K562 (cell line): ENCODE measurements at regions not wholly inside any gene's neighbourhood (a gene's known extent, or its start where the extent isn't known, plus 50 kb on each side); places are given as distances from the start of the nearest gene placed in this dataset.

ENCODE experiments used
- ATAC-seq: fragments of 200-7000 bp; cut with Tn5 transposase; 3 replicates; pipeline ENCODE4 v1.9.1; 2020; ENCODE audit warnings: moderate library complexity
- BruUV-seq: library from RNA; stranded (reverse); fragments of 400-500 nt; replicated peaks from 2 replicates; lab custom pipeline; 2021; lab: Mats Ljungman, UMichigan
- CTCF ChIA-PET: fragments of 300-600 bp; formaldehyde crosslinking; extraction: SDS; loops from one replicate; lab custom pipeline; 2021; ENCODE audit warnings: low intra/inter-chr PET ratio; lab: Yijun Ruan, JAX
- POLR2A ChIA-PET: fragments of 300-600, 350-650 bp; sonication (Branson Sonifier 250); formaldehyde crosslinking; extraction: SDS; loops from one replicate; lab custom pipeline; 2021; ENCODE audit warnings: antibody characterized with exemption, inconsistent platforms; lab: Yijun Ruan, JAX
- DNase-seq, 4 experiments: peaks; one replicate each; pipeline versions ENCODE4 v3.0.0 to v3.0.0-alpha.2; 2011 to 2018; ENCODE audit warnings: low spot score in 3 of 4, mixed read lengths in 3 of 4; ENCODE audit errors: extremely low read depth in 1 of 4
- FAIRE-seq: peaks from 2 replicates; lab custom pipeline; 2011; peaks lifted over from hg19 to GRCh38; lab: Jason Lieb, UNC
- H2AFZ ChIP-seq: 2 replicates; pipeline ENCODE4 v1.6.0; 2011; ENCODE audit warnings: low read depth, low read length, control low read depth, inconsistent platforms
- H3K27ac ChIP-seq: fragments of 200-600 bp; 3 replicates; pipeline ENCODE4 v1.8.0; 2011; ENCODE audit warnings: low read depth, mild to moderate bottlenecking, control low read depth, inconsistent platforms, low read length, moderate library complexity, mixed read lengths; ENCODE audit errors: extremely low read depth
- H3K27me3 ChIP-seq, 2 experiments: fragments of 300-600 bp in 1 of 2; 2 replicates in 1 of 2; 3 replicates in 1 of 2; pipeline versions ENCODE4 v1.6.0 to v1.8.0; 2011; ENCODE audit warnings: inconsistent platforms in 2 of 2, low read length in 2 of 2, mild to moderate bottlenecking in 1 of 2, mixed read lengths in 1 of 2, moderate library complexity in 1 of 2; ENCODE audit not compliant: control insufficient read depth in 2 of 2, insufficient read depth in 2 of 2
- H3K36me3 ChIP-seq: fragments of 300-600 bp; 3 replicates; pipeline ENCODE4 v1.8.0; 2011; ENCODE audit warnings: mild to moderate bottlenecking, low read length, inconsistent platforms; ENCODE audit not compliant: control insufficient read depth, insufficient read depth
- H3K4me1 ChIP-seq, 2 experiments: fragments of 200-600 bp in 1 of 2; replicated peaks in 1 of 2; 2 replicates in 1 of 2; 3 replicates in 1 of 2; pipeline versions ENCODE4 v1.5.1 to v1.8.0; 2011; ENCODE audit warnings: inconsistent platforms in 2 of 2, low read length in 2 of 2, mild to moderate bottlenecking in 1 of 2, mixed read lengths in 1 of 2, moderate library complexity in 1 of 2; ENCODE audit not compliant: control insufficient read depth in 2 of 2, insufficient read depth in 2 of 2
- H3K4me2 ChIP-seq: 2 replicates; pipeline ENCODE4 v1.6.1; 2011; ENCODE audit warnings: low read length, control low read depth, inconsistent platforms, mixed read lengths; ENCODE audit not compliant: insufficient read depth
- H3K4me3 ChIP-seq: fragments of 200-600 bp; sonication (generic), shearing (Covaris generic); 2 replicates; pipeline ENCODE4 v1.5.1; 2016; ENCODE audit warnings: control low read depth, inconsistent platforms
- H3K79me2 ChIP-seq: fragments of 200-600 bp; 3 replicates; pipeline ENCODE4 v1.8.0; 2011; ENCODE audit warnings: low read length, inconsistent platforms; ENCODE audit not compliant: control insufficient read depth, insufficient read depth
- H3K9ac ChIP-seq, 2 experiments: 2 replicates each; pipeline versions ENCODE4 v1.6.0 to v1.6.1; 2011; ENCODE audit warnings: low read depth in 2 of 2, low read length in 2 of 2, control low read depth in 1 of 2, inconsistent platforms in 1 of 2, mild to moderate bottlenecking in 1 of 2, mixed read lengths in 1 of 2; ENCODE audit not compliant: insufficient read depth in 1 of 2
- H3K9me1 ChIP-seq: one replicate; pipeline ENCODE4 v1.6.0; 2011; ENCODE audit warnings: inconsistent platforms, mild to moderate bottlenecking, low read length, moderate library complexity; ENCODE audit not compliant: control insufficient read depth, insufficient read depth
- H3K9me3 ChIP-seq: replicated peaks from 2 replicates; pipeline ENCODE4 v1.5.1; 2011; ENCODE audit warnings: low read depth, low read length, inconsistent platforms; ENCODE audit not compliant: control insufficient read depth, insufficient read depth
- H4K20me1 ChIP-seq: replicated peaks from 2 replicates; pipeline ENCODE4 v1.6.1; 2011; ENCODE audit warnings: low read length, inconsistent platforms, mixed read lengths; ENCODE audit not compliant: control insufficient read depth, insufficient read depth
- MYNN ChIP-seq, 2 experiments: sonication (generic); formaldehyde crosslinking in 1 of 2; IDR thresholded peaks; 2 replicates each; pipeline versions ENCODE4 v1.5.0 to v1.6.1; 2016 to 2020; ENCODE audit warnings: antibody characterized with exemption in 1 of 2, missing genetic modification reagents in 1 of 2
- NCOR1 ChIP-seq: fragments of 450-650 bp; IDR thresholded peaks from 2 replicates; pipeline ENCODE4 v1.6.1; 2016; ENCODE audit warnings: mild to moderate bottlenecking, moderate library complexity
- NONO ChIP-seq, 2 experiments: fragments of 200-400 bp in 1 of 2; fragments of 450-650 bp in 1 of 2; formaldehyde crosslinking in 1 of 2; IDR thresholded peaks; 2 replicates each; pipeline ENCODE4 v1.6.1; 2017; ENCODE audit warnings: low read depth in 2 of 2, mild to moderate bottlenecking in 2 of 2, moderate library complexity in 2 of 2, low read length in 1 of 2
- RBM25 ChIP-seq: fragments of 200-400 bp; formaldehyde crosslinking; IDR thresholded peaks from 2 replicates; pipeline ENCODE4 v1.6.1; 2018; ENCODE audit warnings: low read length, low read depth, moderate library complexity; ENCODE audit not compliant: severe bottlenecking
- TCFL5 ChIP-seq: fragments of 250-450 bp; sonication (Bioruptor Pico); conservative IDR thresholded peaks from 2 replicates; pipeline ENCODE4 v1.6.1; 2021; ENCODE audit warnings: mild to moderate bottlenecking, moderate library complexity, matching md5 sums
- TEAD1 ChIP-seq, 2 experiments: fragments of 450-650 bp in 1 of 2; sonication (generic) in 1 of 2; formaldehyde crosslinking; IDR thresholded peaks; 2 replicates each; pipeline versions ENCODE4 v1.4.0 to v1.8.0; 2020 to 2022; ENCODE audit warnings: mild to moderate bottlenecking in 2 of 2, missing genetic modification reagents in 1 of 2
- TEAD2 ChIP-seq: fragments of 450-650 bp; IDR thresholded peaks from 2 replicates; pipeline ENCODE4 v1.6.1; 2016; ENCODE audit warnings: missing genetic modification characterization, control low read depth, missing compliant biosample characterization
- TEAD4 ChIP-seq, 2 experiments: sonication (generic) in 1 of 2; formaldehyde crosslinking in 1 of 2; IDR thresholded peaks; 2 replicates each; pipeline versions ENCODE4 v1.6.1 to v1.8.0; 2012 to 2022; ENCODE audit warnings: borderline replicate concordance in 1 of 2, inconsistent platforms in 1 of 2, low read length in 1 of 2, mild to moderate bottlenecking in 1 of 2, missing genetic modification reagents in 1 of 2
- ZNF174 ChIP-seq: fragments of 250-450 bp; sonication (Bioruptor Pico); IDR thresholded peaks from 2 replicates; pipeline ENCODE4 v1.4.0; 2020; ENCODE audit warnings: mild to moderate bottlenecking
- ZNF175 ChIP-seq: fragments of 200-800 bp; sonication (Bioruptor generic); IDR thresholded peaks from 2 replicates; pipeline ENCODE4 v1.6.1; 2016; ENCODE audit warnings: low read depth, mild to moderate bottlenecking, missing genetic modification characterization, missing compliant biosample characterization
- WGBS: fragments of 100-300 bp; shearing (Covaris generic); methylation state at CpG from one replicate; pipeline ENCODE4 v1.1.6; 2016; ENCODE audit warnings: low coverage, mixed read lengths; ENCODE audit not compliant: insufficient coverage; ENCODE audit errors: missing lambda C conversion rate; 5-methylcytosine and 5-hydroxymethylcytosine counted together
- in situ Hi-C: fragments of 300-500 bp; cut with MboI; formaldehyde crosslinking; loops from 4 replicates; pipeline ENCODE4 v1.15.0; 2018; ENCODE audit warnings: inconsistent platforms, mixed read lengths
- intact Hi-C: fragments of 100-400 bp; cut with micrococcal nuclease; formaldehyde crosslinking; loops from 2 replicates; pipeline ENCODE4 v1.14.2; 2022
- TF ChIP-seq, protein P1 (sequence below), 2 experiments: fragments of 450-650 bp in 1 of 2; IDR thresholded peaks; 2 replicates each; pipeline ENCODE4 v1.6.1; 2011 to 2017; ENCODE audit warnings: low read depth in 2 of 2, antibody characterized with exemption in 1 of 2, borderline replicate concordance in 1 of 2, low read length in 1 of 2, mild to moderate bottlenecking in 1 of 2, mixed read lengths in 1 of 2; ENCODE audit not compliant: control insufficient read depth in 1 of 2

DNA sequence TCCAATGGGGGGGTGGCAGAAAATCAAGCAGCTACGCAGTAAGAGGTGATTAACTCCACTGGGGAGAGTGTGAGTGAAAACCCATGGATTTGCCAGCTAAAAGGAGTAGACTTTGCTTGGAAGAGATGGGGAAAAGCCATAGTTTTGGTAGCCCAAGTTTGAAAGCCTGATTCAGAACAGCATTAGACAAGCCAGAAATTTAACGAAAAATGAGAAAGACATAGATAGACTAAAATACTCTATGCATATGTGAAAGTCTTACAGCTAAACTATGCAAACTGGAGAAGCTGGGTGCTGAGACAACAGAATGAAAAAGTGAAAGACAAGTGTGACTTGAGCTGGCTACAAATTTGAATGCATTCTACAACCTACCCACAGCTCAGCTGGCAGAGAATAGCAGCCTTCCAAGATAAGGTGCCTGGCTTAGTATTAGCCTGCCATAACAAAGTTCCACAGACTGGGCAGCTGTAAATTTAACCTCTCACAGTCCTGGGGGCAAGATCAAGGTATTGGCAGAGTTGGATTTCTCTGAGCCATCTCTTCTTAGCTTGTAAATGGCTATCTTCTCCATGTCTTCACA lies 156.6 kb downstream of the CDC14C start:
- Histone ChIP-seq H4K20me1 (no peaks in the 10 kb centered on the region), H3K4me2 (no peak overlapping the region), H3K9me3 (no peaks in the 10 kb centered on the region), H3K27me3 (no peaks in the 10 kb centered on the region), H2AFZ (no peak overlapping the region), H3K4me3 (no peak overlapping the region), H3K9me1 (no peaks in the 10 kb centered on the region), H3K27ac (no peak overlapping the region), H3K79me2 (no peaks in the 10 kb centered on the region), H3K4me1 (no peaks in the 10 kb centered on the region), H3K36me3 (no peaks in the 10 kb centered on the region), H3K9ac (no peak overlapping the region)
- intact Hi-C loops (no loop called here), in situ Hi-C loops (no loop called here)
- CTCF ChIA-PET = no interaction called here
- POLR2A ChIA-PET = no interaction called here
- 0% methylated on average over 2 of the region's 2 CpGs for WGBS
- BruUV-seq = no TSS peak
- no peak for TF ChIP-seq ZNF175 (CRISPR knock-in tag)
- TF ChIP-seq RBM25 = no peak
- TF ChIP-seq ZNF174 = no peak
- no peak for TF ChIP-seq TCFL5 (CRISPR knock-in tag)
- TF ChIP-seq TEAD4 (IDR thresholded peaks at IDR 0.05; ENCODE audit: low read length) = no peak
- no peak for TF ChIP-seq TEAD4 (CRISPR knock-in tag; IDR thresholded peaks at IDR 0.05; ENCODE audit: borderline replicate concordance)
- no peak for TF ChIP-seq NCOR1
- TF ChIP-seq NONO (IDR thresholded peaks at IDR 0.05; ENCODE audit: low read depth in 2 of 2, low read length in 1 of 2) = no peak
- no peak for TF ChIP-seq TEAD2 (tag)
- no peak for TF ChIP-seq MYNN (IDR thresholded peaks at IDR 0.05)
- no peak for TF ChIP-seq MYNN (CRISPR knock-in tag; IDR thresholded peaks at IDR 0.05)
- TF ChIP-seq, protein P1, sequence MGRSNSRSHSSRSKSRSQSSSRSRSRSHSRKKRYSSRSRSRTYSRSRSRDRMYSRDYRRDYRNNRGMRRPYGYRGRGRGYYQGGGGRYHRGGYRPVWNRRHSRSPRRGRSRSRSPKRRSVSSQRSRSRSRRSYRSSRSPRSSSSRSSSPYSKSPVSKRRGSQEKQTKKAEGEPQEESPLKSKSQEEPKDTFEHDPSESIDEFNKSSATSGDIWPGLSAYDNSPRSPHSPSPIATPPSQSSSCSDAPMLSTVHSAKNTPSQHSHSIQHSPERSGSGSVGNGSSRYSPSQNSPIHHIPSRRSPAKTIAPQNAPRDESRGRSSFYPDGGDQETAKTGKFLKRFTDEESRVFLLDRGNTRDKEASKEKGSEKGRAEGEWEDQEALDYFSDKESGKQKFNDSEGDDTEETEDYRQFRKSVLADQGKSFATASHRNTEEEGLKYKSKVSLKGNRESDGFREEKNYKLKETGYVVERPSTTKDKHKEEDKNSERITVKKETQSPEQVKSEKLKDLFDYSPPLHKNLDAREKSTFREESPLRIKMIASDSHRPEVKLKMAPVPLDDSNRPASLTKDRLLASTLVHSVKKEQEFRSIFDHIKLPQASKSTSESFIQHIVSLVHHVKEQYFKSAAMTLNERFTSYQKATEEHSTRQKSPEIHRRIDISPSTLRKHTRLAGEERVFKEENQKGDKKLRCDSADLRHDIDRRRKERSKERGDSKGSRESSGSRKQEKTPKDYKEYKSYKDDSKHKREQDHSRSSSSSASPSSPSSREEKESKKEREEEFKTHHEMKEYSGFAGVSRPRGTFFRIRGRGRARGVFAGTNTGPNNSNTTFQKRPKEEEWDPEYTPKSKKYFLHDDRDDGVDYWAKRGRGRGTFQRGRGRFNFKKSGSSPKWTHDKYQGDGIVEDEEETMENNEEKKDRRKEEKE (IDR thresholded peaks at IDR 0.05; ENCODE audit: borderline replicate concordance in 1 of 2, control insufficient read depth in 1 of 2, low read depth in 2 of 2, low read length in 1 of 2) = no peak
- TF ChIP-seq TEAD1 (CRISPR knock-in tag; IDR thresholded peaks at IDR 0.05) = no peak
- FAIRE-seq = no peak
- no peak for DNase-seq
- no peak for ATAC-seq
